Testis (tissue), 2 donors: ENCODE measurements at regions not wholly inside any gene's neighbourhood (a gene's known extent, or its start where the extent isn't known, plus 50 kb on each side); places are given as distances from the start of the nearest gene placed in this dataset.

Source experiments
- POLR2A ChIP-seq: fragments of 450-650 bp; IDR thresholded peaks from one replicate; pipeline ENCODE4 v1.6.1; 2017; ENCODE audit warnings: antibody characterized with exemption, mild to moderate bottlenecking, moderate library complexity
- TF ChIP-seq, protein P1 (sequence below), 3 experiments: fragments of 450-650 bp in 2 of 3; fragments of 200-600 bp in 1 of 3; sonication (generic) in 1 of 3; IDR thresholded peaks; one replicate each; pipeline ENCODE4 v1.5.1; 2016 to 2019; ENCODE audit warnings: antibody characterized with exemption in 3 of 3, mild to moderate bottlenecking in 2 of 3, moderate library complexity in 1 of 3

DNA sequence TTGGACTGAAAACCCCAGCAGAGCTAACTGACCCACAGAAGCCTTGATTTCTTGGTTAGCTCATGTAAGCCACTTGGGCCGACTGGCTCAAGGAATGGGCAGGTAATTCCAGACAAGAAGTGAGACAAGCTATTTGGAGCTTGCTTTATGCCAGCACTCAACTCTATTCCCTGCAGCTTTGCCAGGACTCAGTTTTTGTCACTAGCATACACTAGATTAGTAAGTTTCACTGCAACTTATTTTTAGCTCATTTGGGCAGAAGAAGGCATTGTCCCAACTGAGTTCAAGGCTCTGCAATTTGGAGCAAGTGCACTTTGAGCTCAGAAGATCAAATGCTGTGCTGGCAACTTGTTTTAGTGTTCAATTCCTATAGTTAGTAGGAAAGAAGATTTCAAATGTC, 116.1 kb downstream of the SLC4A3 start:
- TF ChIP-seq, protein P1, sequence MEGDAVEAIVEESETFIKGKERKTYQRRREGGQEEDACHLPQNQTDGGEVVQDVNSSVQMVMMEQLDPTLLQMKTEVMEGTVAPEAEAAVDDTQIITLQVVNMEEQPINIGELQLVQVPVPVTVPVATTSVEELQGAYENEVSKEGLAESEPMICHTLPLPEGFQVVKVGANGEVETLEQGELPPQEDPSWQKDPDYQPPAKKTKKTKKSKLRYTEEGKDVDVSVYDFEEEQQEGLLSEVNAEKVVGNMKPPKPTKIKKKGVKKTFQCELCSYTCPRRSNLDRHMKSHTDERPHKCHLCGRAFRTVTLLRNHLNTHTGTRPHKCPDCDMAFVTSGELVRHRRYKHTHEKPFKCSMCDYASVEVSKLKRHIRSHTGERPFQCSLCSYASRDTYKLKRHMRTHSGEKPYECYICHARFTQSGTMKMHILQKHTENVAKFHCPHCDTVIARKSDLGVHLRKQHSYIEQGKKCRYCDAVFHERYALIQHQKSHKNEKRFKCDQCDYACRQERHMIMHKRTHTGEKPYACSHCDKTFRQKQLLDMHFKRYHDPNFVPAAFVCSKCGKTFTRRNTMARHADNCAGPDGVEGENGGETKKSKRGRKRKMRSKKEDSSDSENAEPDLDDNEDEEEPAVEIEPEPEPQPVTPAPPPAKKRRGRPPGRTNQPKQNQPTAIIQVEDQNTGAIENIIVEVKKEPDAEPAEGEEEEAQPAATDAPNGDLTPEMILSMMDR (IDR thresholded peaks at IDR 0.05): no peak
- TF ChIP-seq POLR2A: no peak
